KMS-11 (cell line): ENCODE measurements at regions not wholly inside any gene's neighbourhood (a gene's known extent, or its start where the extent isn't known, plus 50 kb on each side); places are given as distances from the start of the nearest gene placed in this dataset.

ENCODE experiments used
- H2AFZ ChIP-seq: fragments of 200-600 bp; sonication (generic); 2 replicates; pipeline ENCODE4 v1.6.1; 2016; ENCODE audit warnings: antibody characterized with exemption, mixed run types, low read depth
- H3K27ac ChIP-seq: fragments of 200-600 bp; sonication (generic); 2 replicates; pipeline ENCODE4 v1.6.1; 2016; ENCODE audit warnings: mild to moderate bottlenecking, mixed run types
- H3K27me3 ChIP-seq: fragments of 200-600 bp; sonication (generic); 2 replicates; pipeline ENCODE4 v1.6.1; 2017; ENCODE audit warnings: mild to moderate bottlenecking, low read depth, mixed run types, moderate library complexity; ENCODE audit not compliant: insufficient read depth
- H3K36me3 ChIP-seq: fragments of 200-600 bp; sonication (generic); 2 replicates; pipeline ENCODE4 v1.6.1; 2017; ENCODE audit warnings: mild to moderate bottlenecking, mixed run types; ENCODE audit not compliant: insufficient read depth
- H3K4me1 ChIP-seq: fragments of 200-600 bp; sonication (generic); 2 replicates; pipeline ENCODE4 v1.6.1; 2016; ENCODE audit warnings: mild to moderate bottlenecking, low read depth, mixed run types; ENCODE audit not compliant: poor library complexity, severe bottlenecking
- H3K4me2 ChIP-seq: fragments of 200-600 bp; sonication (generic); 2 replicates; pipeline ENCODE4 v1.7.0; 2016; ENCODE audit warnings: mild to moderate bottlenecking, mixed run types
- H3K4me3 ChIP-seq: fragments of 200-600 bp; sonication (generic); IDR thresholded peaks from 2 replicates; pipeline ENCODE4 v1.6.1; 2017; ENCODE audit warnings: low read depth, low read length, mixed read lengths; ENCODE audit not compliant: insufficient read depth
- H3K79me2 ChIP-seq: fragments of 200-600 bp; sonication (generic); 2 replicates; pipeline ENCODE4 v1.6.1; 2016; ENCODE audit warnings: low read depth, mixed run types; ENCODE audit not compliant: insufficient read depth
- H3K9ac ChIP-seq: fragments of 200-600 bp; sonication (generic); 2 replicates; pipeline ENCODE4 v1.6.1; 2016; ENCODE audit warnings: mild to moderate bottlenecking, mixed run types
- H4K20me1 ChIP-seq: fragments of 200-600 bp; sonication (generic); 2 replicates; pipeline ENCODE4 v1.6.1; 2016; ENCODE audit warnings: mild to moderate bottlenecking, mixed run types; ENCODE audit not compliant: insufficient read depth
- TF ChIP-seq, protein P1 (sequence below): fragments of 200-600 bp; sonication (generic); conservative IDR thresholded peaks from 2 replicates; pipeline ENCODE4 v1.6.1; 2017; ENCODE audit warnings: low read depth, mild to moderate bottlenecking, antibody characterized with exemption, low read length, moderate library complexity, mixed read lengths

- H2AFZ ChIP-seq = no peak overlapping the region
- TF ChIP-seq, protein P1, sequence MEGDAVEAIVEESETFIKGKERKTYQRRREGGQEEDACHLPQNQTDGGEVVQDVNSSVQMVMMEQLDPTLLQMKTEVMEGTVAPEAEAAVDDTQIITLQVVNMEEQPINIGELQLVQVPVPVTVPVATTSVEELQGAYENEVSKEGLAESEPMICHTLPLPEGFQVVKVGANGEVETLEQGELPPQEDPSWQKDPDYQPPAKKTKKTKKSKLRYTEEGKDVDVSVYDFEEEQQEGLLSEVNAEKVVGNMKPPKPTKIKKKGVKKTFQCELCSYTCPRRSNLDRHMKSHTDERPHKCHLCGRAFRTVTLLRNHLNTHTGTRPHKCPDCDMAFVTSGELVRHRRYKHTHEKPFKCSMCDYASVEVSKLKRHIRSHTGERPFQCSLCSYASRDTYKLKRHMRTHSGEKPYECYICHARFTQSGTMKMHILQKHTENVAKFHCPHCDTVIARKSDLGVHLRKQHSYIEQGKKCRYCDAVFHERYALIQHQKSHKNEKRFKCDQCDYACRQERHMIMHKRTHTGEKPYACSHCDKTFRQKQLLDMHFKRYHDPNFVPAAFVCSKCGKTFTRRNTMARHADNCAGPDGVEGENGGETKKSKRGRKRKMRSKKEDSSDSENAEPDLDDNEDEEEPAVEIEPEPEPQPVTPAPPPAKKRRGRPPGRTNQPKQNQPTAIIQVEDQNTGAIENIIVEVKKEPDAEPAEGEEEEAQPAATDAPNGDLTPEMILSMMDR = no peak
- no peaks in the 10 kb centered on the region for H4K20me1 ChIP-seq
- H3K4me2 ChIP-seq = no peak overlapping the region
- H3K4me3 ChIP-seq = no peak overlapping the region
- no peaks in the 10 kb centered on the region for H3K36me3 ChIP-seq
- H3K9ac ChIP-seq = no peak overlapping the region
- no peak overlapping the region for H3K27ac ChIP-seq
- H3K4me1 ChIP-seq = no peaks in the 10 kb centered on the region
- no peaks in the 10 kb centered on the region for H3K27me3 ChIP-seq
- no peaks in the 10 kb centered on the region for H3K79me2 ChIP-seq
Observed at GRCh38 chr16:60675022-60675421, 1361.2 kb downstream of the CDH8 start.

DNA sequence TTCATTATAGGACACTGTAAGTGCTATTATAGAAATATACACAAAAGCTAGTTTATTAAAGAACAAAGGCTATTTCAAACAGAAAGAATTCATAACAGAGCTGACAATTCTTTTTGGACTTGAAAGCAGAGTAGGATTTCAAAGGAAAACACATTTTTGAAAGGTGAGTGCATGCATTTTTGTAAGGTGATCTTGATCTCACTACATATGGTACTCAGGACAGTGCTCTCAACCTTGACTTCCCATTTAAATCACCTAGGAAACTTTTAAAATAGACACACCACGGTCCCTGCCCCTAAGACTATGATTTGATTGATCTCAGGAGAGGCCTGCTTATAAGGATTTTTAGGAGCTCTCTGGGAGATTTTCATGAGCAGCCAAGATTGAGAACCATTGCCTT, 1362.0 kb downstream of the CDH8 start:
- Histone ChIP-seq H3K4me3 (no peak overlapping the region), H3K36me3 (no peaks in the 10 kb centered on the region), H3K4me1 (no peaks in the 10 kb centered on the region), H3K27ac (no peak overlapping the region), H3K27me3 (no peaks in the 10 kb centered on the region), H4K20me1 (no peaks in the 10 kb centered on the region), H3K9ac (no peak overlapping the region), H3K4me2 (no peak overlapping the region), H2AFZ (no peak overlapping the region), H3K79me2 (no peaks in the 10 kb centered on the region)
- TF ChIP-seq, protein P1 = no peak

DNA sequence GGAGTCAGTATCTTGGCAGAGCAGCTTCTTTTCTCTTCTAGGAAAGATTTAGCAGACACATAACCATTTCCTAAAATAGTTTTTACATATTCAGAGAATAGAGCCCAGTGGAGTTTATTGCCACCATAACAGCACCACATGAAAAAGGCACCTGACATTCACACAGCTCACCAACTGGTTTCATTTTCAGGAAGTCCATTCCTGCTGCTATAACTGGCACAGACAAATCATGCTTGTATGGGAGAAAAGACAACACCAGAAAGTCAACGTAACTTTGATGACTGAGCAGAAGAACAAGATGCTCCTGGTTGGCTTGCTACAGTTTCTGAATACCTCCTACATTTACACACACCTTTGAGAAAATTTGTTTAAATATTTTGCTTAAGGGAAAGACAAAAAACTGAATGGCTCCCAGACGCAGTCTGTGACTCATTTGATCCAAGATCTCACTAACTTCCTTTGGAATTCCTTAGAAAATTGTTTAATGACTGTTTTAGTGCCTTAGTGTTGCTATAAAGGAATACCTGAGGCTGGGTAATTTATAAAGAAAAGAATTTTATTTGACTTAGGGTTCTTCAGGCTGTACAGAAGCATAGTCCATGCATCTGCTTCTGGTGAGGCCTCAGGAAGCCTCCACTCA, 1380.6 kb downstream of the CDH8 start:
- no peak overlapping the region for H3K4me2 ChIP-seq
- no peaks in the 10 kb centered on the region for H3K4me1 ChIP-seq
- H3K36me3 ChIP-seq = no peaks in the 10 kb centered on the region
- H4K20me1 ChIP-seq = no peaks in the 10 kb centered on the region
- H2AFZ ChIP-seq = no peak overlapping the region
- H3K79me2 ChIP-seq = no peaks in the 10 kb centered on the region
- no peak overlapping the region for H3K9ac ChIP-seq
- TF ChIP-seq, protein P1 = no peak
- H3K27me3 ChIP-seq = no peaks in the 10 kb centered on the region
- no peak overlapping the region for H3K4me3 ChIP-seq
- no peak overlapping the region for H3K27ac ChIP-seq

DNA sequence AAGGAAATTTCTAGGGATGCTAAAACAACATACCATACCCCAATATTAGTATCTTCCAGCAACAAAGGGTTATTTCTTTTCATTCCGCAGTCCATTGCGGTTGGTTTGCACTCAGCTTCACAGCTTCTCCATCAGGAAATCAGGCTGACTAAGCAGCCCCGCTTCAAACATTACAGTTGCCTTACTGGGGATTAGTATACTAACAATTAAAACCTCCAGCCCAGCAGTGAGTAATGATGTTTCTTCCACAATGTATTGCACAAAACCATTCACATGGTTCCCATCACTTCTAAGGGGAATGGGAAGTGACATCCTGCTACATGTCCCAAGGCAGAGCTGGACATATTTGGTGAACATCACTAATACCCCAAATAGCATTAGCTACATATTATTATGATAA, 1384.9 kb downstream of the CDH8 start:
- no peak overlapping the region for H2AFZ ChIP-seq
- no peaks in the 10 kb centered on the region for H3K27me3 ChIP-seq
- no peak overlapping the region for H3K4me2 ChIP-seq
- no peaks in the 10 kb centered on the region for H3K36me3 ChIP-seq
- H3K4me3 ChIP-seq = no peak overlapping the region
- no peak overlapping the region for H3K9ac ChIP-seq
- TF ChIP-seq, protein P1 = no peak
- no peak overlapping the region for H3K27ac ChIP-seq
- no peaks in the 10 kb centered on the region for H4K20me1 ChIP-seq
- H3K4me1 ChIP-seq = no peaks in the 10 kb centered on the region
- no peaks in the 10 kb centered on the region for H3K79me2 ChIP-seq
